Islet precursor cell (in vitro differentiated cells): ENCODE measurements at regions not wholly inside any gene's neighbourhood (a gene's known extent, or its start where the extent isn't known, plus 50 kb on each side); places are given as distances from the start of the nearest gene placed in this dataset.

Experiments used
- DNase-seq: peaks from one replicate; pipeline ENCODE4 v3.0.0-alpha.2; 2018

GRCh38 chr11:106344394-106344793 is 266.9 kb downstream of the AASDHPPT start:
- DNase-seq: no peak

- no peak for DNase-seq
Observed at GRCh38 chr11:106344966-106345365, 267.5 kb downstream of the AASDHPPT start.

GRCh38 chr11:106353031-106353430 is 275.6 kb downstream of the AASDHPPT start:
- no peak for DNase-seq

- no peak for DNase-seq
Observed at GRCh38 chr11:106369224-106369623, 291.8 kb downstream of the AASDHPPT start.

GRCh38 chr11:106378513-106379179 is 301.2 kb downstream of the AASDHPPT start:
- no peak for DNase-seq

GRCh38 chr11:106379265-106379664 is 301.8 kb downstream of the AASDHPPT start:
- no peak for DNase-seq

GRCh38 chr11:106379712-106380111 is 302.2 kb downstream of the AASDHPPT start:
- peak; percentile 65 for DNase-seq

GRCh38 chr11:106381895-106382294 is 304.4 kb downstream of the AASDHPPT start:
- DNase-seq: peak; percentile 68

GRCh38 chr11:106384429-106384828 is 307.0 kb downstream of the AASDHPPT start:
- DNase-seq: no peak

GRCh38 chr11:106386519-106386918 is 309.1 kb downstream of the AASDHPPT start:
- no peak for DNase-seq

GRCh38 chr11:106389101-106389500 is 311.6 kb downstream of the AASDHPPT start:
- peak; percentile 83 for DNase-seq

GRCh38 chr11:106390078-106390477 is 312.6 kb downstream of the AASDHPPT start:
- DNase-seq: no peak

- DNase-seq: no peak
Observed at GRCh38 chr11:106391771-106392420, 314.4 kb downstream of the AASDHPPT start.

- DNase-seq: peak; percentile 77
Observed at GRCh38 chr11:106395716-106396349, 318.4 kb downstream of the AASDHPPT start.

- no peak for DNase-seq
Observed at GRCh38 chr11:106397787-106398501, 320.5 kb downstream of the AASDHPPT start.

GRCh38 chr11:106398502-106399075 is 321.1 kb downstream of the AASDHPPT start:
- peak; percentile 55 for DNase-seq

- peak; percentile 84 for DNase-seq
Observed at GRCh38 chr11:106399076-106399511, 321.6 kb downstream of the AASDHPPT start.

GRCh38 chr11:106399624-106400023 is 322.2 kb downstream of the AASDHPPT start:
- DNase-seq: no peak

- no peak for DNase-seq
Observed at GRCh38 chr11:106400949-106401570, 323.6 kb downstream of the AASDHPPT start.

GRCh38 chr11:106403751-106404150 is 326.3 kb downstream of the AASDHPPT start:
- no peak for DNase-seq

- no peak for DNase-seq
Observed at GRCh38 chr11:106409222-106409621, 331.8 kb downstream of the AASDHPPT start.

- DNase-seq: no peak
Observed at GRCh38 chr11:106409671-106410070, 332.2 kb downstream of the AASDHPPT start.

- no peak for DNase-seq
Observed at GRCh38 chr11:106410902-106411301, 333.4 kb downstream of the AASDHPPT start.
